Psoas muscle (tissue), 7 donors: ENCODE measurements at regions not wholly inside any gene's neighbourhood (a gene's known extent, or its start where the extent isn't known, plus 50 kb on each side); places are given as distances from the start of the nearest gene placed in this dataset.

Experiments
- ATAC-seq, 4 donors: fragments of 200-7000 bp; cut with Tn5 transposase; one replicate each; pipeline ENCODE4 v1.9.1; 2020; ENCODE audit warnings: moderate library complexity in 3 of 4, mild to moderate bottlenecking in 2 of 4
- DNase-seq, 2 donors: peaks; one replicate each; pipeline ENCODE4 v3.0.0-alpha.2; 2020
- H3K27ac ChIP-seq: fragments of 200-600 bp; one replicate; pipeline ENCODE4 v1.8.0; 2022
- H3K27me3 ChIP-seq, 3 donors: fragments of 200-600 bp in 1 of 3; one replicate each; pipeline versions ENCODE4 v1.6.1 to v1.8.0; 2013 to 2022; ENCODE audit warnings: low read length in 2 of 3, mild to moderate bottlenecking in 2 of 3, moderate library complexity in 1 of 3; ENCODE audit not compliant: insufficient read depth in 3 of 3
- H3K36me3 ChIP-seq, 2 donors: fragments of 200-600 bp in 1 of 2; one replicate each; pipeline versions ENCODE4 v1.6.1 to v1.8.0; 2013 to 2022; ENCODE audit warnings: low read depth in 1 of 2, mild to moderate bottlenecking in 1 of 2, moderate library complexity in 1 of 2; ENCODE audit not compliant: insufficient read depth in 1 of 2
- H3K4me1 ChIP-seq: fragments of 200-600 bp; one replicate; pipeline ENCODE4 v1.8.0; 2022
- H3K4me3 ChIP-seq: fragments of 200-600 bp; one replicate; pipeline ENCODE4 v1.8.0; 2022; ENCODE audit warnings: mild to moderate bottlenecking
- H3K9me3 ChIP-seq: fragments of 200-600 bp; one replicate; pipeline ENCODE4 v1.8.0; 2022
- WGBS, 3 donors: extraction: QIAGEN DNeasy Blood & Tissue Kit; methylation state at CpG; one replicate each; pipeline versions ENCODE4 v1.1.6 to v1.1.7; 2013; 5-methylcytosine and 5-hydroxymethylcytosine counted together
- intact Hi-C, 2 donors: fragments of 100-400 bp; cut with DNase I; formaldehyde crosslinking; loops; one replicate each; pipeline versions ENCODE4 v1.11.0 to v1.14.2; 2022
- TF ChIP-seq, protein P1 (sequence below): fragments of 200-600 bp; IDR thresholded peaks from one replicate; pipeline ENCODE4 v1.8.0; 2022; ENCODE audit warnings: antibody characterized with exemption
- donor health status: healthy with polysubstance abuse.
- donor health status: DM: no; HTN: no; CAD: no; lungs with moderate emphysema.
- donor health status: Bipolar disorder and iron deficiency.
- donor health status: healthy.
- donor health status: DM: yes; HTN: yes; CAD: no.
- donor health status: DM: no; HTN: no; CAD: no.
- donor health status: DM: yes; HTN: yes; CAD: no.

DNA sequence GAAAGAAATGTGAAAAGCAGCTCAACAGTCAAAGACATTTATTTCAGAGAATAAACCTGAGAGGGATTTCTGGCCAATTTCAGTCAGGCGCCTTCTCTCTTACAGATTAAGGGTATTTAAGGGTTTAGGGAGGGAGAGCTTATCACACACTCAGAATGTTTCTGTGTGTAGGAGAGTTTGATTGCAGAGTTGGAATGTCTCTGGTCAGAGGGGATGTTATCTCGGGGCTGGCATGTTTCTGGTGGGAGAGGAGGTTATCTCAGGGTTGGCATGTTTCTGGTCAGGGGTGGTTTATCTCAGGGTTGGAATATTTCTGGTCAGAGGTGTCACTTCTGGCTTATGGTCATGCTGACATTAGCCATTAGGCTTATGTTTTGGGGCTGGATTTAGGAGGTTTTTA is 1920.5 kb upstream of the PCDH7 start:
- Histone ChIP-seq H3K36me3 (no peaks in the 10 kb centered on the region), H3K4me3 (no peak overlapping the region), H3K27me3 (no peaks in the 10 kb centered on the region), H3K4me1 (no peaks in the 10 kb centered on the region), H3K9me3 (no peaks in the 10 kb centered on the region), H3K27ac (no peak overlapping the region)
- intact Hi-C loops: no loop called here
- ATAC-seq: no peak
- TF ChIP-seq, protein P1, sequence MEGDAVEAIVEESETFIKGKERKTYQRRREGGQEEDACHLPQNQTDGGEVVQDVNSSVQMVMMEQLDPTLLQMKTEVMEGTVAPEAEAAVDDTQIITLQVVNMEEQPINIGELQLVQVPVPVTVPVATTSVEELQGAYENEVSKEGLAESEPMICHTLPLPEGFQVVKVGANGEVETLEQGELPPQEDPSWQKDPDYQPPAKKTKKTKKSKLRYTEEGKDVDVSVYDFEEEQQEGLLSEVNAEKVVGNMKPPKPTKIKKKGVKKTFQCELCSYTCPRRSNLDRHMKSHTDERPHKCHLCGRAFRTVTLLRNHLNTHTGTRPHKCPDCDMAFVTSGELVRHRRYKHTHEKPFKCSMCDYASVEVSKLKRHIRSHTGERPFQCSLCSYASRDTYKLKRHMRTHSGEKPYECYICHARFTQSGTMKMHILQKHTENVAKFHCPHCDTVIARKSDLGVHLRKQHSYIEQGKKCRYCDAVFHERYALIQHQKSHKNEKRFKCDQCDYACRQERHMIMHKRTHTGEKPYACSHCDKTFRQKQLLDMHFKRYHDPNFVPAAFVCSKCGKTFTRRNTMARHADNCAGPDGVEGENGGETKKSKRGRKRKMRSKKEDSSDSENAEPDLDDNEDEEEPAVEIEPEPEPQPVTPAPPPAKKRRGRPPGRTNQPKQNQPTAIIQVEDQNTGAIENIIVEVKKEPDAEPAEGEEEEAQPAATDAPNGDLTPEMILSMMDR: no peak
- 63 to 83% (median 71%) methylated on average over 2 of the region's 2 CpGs for WGBS, 3 donors
- no peak for DNase-seq

DNA sequence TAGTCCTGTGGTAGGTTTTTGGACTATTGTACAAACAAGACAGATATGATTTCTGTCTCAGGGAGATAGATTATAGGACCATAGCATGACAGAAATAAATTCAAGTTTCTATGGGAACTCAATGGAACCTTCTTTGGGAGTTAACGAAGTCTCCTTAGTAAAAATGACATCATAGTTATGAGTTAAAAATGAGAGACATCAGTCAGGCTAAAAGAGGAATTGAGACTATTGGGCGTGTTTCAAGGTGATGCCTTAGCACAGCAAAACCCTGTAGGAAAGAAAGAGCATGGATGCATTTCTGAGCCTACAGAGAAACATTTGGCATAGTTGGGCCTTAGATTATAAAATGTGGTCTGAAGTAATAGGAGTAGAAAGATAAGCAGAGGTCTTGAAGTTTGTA is 1909.1 kb upstream of the PCDH7 start:
- no peak for DNase-seq
- Histone ChIP-seq H3K27ac (no peak overlapping the region), H3K4me3 (no peak overlapping the region), H3K4me1 (no peaks in the 10 kb centered on the region), H3K9me3 (no peaks in the 10 kb centered on the region), H3K27me3 (no peaks in the 10 kb centered on the region), H3K36me3 (no peaks in the 10 kb centered on the region)
- TF ChIP-seq, protein P1: no peak
- ATAC-seq: no peak
- intact Hi-C loops: no loop called here
- WGBS, 3 donors: 81 to 87% (median 81%) methylated on average over 2 of the region's 2 CpGs

- no peak for DNase-seq
- Histone ChIP-seq H3K9me3 (peaks cover 3% of the 10 kb centered on the region), H3K4me3 (no peak overlapping the region), H3K36me3 (no peaks in the 10 kb centered on the region), H3K27ac (no peak overlapping the region), H3K27me3 (no peaks in the 10 kb centered on the region), H3K4me1 (no peaks in the 10 kb centered on the region)
- intact Hi-C loops: no loop called here
- TF ChIP-seq, protein P1: no peak
- ATAC-seq: no peak
These were observed 1898.0 kb upstream of the PCDH7 start for GRCh38 chr4:28822163-28822562.

GRCh38 chr4:28827866-28828265 is 1892.3 kb upstream of the PCDH7 start:
- ATAC-seq: no peak
- H3K27me3 ChIP-seq: no peaks in the 10 kb centered on the region
- intact Hi-C loops: no loop called here

GRCh38 chr4:28831867-28832266 is 1888.3 kb upstream of the PCDH7 start:
- TF ChIP-seq, protein P1: no peak
- DNase-seq (no peak), ATAC-seq (no peak)
- Histone ChIP-seq H3K4me1 (no peaks in the 10 kb centered on the region), H3K27ac (no peak overlapping the region), H3K36me3 (no peaks in the 10 kb centered on the region), H3K4me3 (no peak overlapping the region), H3K27me3 (no peaks in the 10 kb centered on the region), H3K9me3 (no peaks in the 10 kb centered on the region)
- WGBS, 3 donors: 69 to 76% (median 73%) methylated on average over 3 of the region's 3 CpGs
- intact Hi-C loops: no loop called here

More at GRCh38 chr4:28827866-28828265, 1892.3 kb upstream of the PCDH7 start:
- no peaks in the 10 kb centered on the region for H3K4me1 ChIP-seq
- H3K4me3 ChIP-seq: no peak overlapping the region
- no peaks in the 10 kb centered on the region for H3K36me3 ChIP-seq
- TF ChIP-seq, protein P1: no peak
- WGBS, 3 donors: 93 to 96% (median 95%) methylated on average over 19 to 24 of the region's 24 CpGs
- no peak overlapping the region for H3K27ac ChIP-seq
- no peak for DNase-seq
- no peaks in the 10 kb centered on the region for H3K9me3 ChIP-seq
